IPS-NIHi7 (cell line): ENCODE measurements at regions not wholly inside any gene's neighbourhood (a gene's known extent, or its start where the extent isn't known, plus 50 kb on each side); places are given as distances from the start of the nearest gene placed in this dataset.
"Not testable (repeated sequence)": the region's sequence is repeated elsewhere in the genome, so short reads cannot be mapped to it uniquely, and the experiment has no call there.

ENCODE experiments used
- DNase-seq: peaks from one replicate; pipeline ENCODE4 v3.0.0; 2012; ENCODE audit warnings: mixed read lengths; ENCODE audit errors: extremely low spot score

DNA sequence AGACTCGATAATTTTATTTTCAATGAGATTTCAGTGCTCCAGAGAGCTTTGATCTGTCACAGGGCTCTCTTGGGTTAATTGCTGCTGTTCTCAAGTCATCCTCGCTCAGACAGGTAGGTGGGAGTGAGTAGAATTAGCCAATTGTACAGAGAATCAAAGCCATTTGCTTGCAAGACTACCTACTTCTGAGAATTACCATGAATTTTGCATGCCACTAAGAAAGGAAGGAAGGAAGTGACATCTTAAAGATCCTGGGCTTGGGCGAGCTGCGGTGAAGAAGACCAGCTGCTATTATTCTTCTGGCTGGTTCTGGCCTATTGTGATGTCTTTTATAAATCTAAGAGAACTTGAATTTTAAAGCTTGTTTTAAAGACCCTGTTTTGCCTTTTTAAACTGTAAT is 154.1 kb upstream of the LPP start:
- no peak for DNase-seq

DNA sequence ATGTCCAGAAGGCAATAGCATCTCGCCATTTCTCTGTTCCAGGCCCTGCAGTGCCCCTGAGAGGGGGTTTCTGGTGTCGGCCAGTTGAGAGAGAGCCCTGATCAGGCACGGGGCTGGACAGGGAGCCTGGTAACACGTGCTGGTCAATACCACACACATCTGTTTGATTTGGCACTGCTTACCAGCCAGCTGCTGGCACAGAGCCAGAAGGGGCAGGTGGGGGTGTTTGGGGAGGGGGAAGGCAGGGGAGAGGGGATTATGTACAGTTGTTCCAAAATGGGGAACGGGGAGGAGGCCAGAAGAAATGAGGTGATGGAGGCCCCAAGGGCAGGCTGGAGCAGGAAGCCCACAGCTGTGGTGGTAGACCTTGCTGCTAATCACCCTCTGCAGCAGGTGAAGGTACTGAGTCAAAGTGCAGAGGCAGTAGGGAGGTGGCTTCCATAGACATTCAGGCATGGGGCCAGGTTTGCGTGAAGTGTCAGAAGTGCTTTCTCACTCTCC is 153.5 kb upstream of the LPP start:
- DNase-seq, result no peak

DNA sequence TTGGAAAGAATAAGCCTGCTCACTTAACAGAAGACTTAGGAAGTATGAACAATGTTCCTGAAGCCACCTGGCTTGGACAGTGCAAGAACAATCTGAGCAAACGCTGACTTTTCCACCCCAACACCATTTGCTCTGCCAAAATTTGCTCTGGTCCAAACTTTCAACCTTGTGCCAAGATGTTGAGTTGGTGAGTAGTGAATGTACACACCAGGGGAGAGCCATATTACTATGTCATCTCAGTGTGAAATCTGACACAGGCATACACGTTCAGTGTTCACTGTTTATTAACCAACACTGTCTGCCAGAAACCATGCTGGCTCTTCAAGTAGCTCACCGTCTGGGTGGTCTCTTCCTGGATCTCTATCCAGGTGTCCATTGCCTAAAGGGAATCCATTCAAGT is 152.9 kb upstream of the LPP start:
- no peak for DNase-seq

GRCh38 chr3:188001926-188002325 is 152.0 kb upstream of the LPP start:
- DNase-seq, result no peak

DNA sequence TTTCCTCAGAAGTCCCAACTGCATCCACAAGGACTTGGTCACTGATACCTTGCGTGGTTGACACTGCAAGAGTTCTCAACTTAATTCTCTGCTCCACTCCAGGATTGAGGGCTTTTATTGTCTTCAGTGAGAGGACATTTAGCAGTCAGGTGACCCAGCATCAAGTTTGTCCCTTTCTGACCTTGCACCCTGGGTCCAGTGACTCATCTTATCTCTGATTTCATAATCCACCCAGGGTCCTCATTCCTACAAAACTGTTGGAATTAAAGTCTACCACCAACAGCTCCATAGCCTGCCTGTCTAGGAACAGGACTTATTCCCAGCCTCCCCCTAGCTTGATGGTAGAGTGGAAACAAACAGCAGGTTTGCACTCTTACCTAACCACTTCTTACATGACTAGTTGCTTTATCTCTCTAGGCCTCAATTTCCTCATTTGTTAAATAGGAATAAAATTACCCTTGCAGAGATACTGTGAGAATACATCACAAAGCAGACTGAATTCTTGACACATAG is 151.3 kb upstream of the LPP start:
- no peak for DNase-seq

GRCh38 chr3:188003188-188004171 is 150.5 kb upstream of the LPP start:
- DNase-seq, result peak; percentile 26

DNA sequence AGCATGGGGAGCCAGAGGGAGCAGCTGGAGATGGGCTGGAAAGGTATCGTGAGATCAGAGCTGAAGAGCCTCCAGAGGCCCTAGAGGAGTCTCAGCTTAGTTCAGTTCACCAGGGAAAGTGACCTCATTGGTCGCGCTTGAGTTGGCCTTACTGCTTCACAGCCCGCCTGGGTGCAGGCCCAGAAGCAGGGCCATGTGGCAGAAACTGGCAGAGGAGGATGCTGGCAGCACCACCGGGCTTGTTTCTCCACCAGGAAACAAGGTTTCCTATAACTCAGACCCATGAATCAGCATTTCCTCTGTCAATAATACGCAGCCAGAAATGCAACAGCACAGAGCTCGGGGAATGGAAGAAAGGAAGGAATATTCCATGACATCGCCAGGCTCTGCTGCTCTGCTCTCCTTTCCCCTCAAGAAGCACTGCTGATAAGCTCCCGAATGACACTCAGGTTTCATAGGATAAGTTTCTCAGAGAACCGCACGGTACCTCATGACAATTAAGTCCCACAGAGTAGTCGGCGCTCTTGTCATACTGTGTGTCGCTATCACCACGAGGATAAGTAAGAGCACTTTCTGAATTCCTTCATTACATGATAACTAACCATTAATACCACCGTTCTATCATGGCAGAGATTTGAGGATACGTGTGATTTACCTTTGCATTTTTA is 147.1 kb upstream of the LPP start:
- DNase-seq, result no peak

DNA sequence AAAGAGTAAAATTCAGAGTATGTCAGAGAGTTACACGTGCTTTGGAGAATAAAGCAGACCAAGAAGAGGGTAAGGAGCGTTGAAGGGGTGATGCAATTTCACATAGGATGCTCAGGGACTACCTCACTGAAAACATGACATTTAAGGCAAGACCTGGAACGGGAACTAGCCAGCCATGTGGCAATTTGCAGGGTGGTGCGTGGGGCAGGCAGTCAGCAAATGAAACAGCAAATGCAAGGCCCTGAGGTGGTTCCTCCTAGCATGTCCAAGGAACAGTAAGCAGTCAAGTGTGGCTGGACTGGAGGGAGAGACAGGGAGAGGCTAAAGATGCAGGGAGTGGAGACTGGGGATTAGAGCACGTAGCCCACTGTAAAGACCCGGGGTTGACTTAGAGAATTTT is 146.1 kb upstream of the LPP start:
- no peak for DNase-seq

GRCh38 chr3:188008582-188009213 is 145.3 kb upstream of the LPP start:
- no peak for DNase-seq

DNA sequence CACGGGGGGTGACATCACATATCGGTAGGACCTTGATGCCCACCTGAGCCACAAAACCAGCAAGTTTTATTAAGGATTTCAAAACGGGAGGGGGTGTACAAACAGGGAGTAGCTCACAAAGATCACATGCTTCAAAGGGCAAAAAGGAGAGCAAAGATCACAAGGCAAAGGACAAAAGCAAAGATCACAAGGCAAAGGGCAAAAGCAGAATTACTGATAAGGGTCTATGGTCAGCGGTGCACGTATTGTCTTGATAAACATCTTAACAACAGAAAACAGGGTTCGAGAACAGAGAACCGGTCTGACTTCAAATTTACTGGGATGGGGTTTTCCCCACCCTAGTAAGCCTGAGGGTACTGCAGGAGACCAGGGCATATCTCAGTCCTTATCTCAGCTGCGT is 143.5 kb upstream of the LPP start:
- DNase-seq, result no peak

DNA sequence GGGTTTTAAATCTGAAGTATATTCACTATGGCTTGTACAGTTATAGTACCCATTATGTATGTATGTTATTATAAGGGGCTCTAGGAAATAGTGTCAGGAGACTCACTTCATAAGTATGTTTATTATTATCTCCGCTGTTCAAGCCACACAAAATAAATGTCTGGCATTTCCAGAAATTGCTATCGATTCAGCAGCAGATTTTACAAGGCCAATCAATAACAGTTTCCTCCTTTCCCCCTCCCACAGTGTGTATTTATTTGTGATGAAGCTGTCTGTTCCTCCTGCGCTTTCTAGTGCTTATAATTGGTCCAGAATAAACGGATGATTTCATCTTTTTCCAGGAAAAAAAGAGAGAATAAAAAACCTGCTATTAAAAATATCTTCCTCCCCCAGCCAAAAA is 134.2 kb upstream of the LPP start:
- DNase-seq, result no peak

GRCh38 chr3:188021041-188021440 is 132.9 kb upstream of the LPP start:
- DNase-seq, result no peak

GRCh38 chr3:188021502-188022040 is 132.4 kb upstream of the LPP start:
- DNase-seq, result no peak

DNA sequence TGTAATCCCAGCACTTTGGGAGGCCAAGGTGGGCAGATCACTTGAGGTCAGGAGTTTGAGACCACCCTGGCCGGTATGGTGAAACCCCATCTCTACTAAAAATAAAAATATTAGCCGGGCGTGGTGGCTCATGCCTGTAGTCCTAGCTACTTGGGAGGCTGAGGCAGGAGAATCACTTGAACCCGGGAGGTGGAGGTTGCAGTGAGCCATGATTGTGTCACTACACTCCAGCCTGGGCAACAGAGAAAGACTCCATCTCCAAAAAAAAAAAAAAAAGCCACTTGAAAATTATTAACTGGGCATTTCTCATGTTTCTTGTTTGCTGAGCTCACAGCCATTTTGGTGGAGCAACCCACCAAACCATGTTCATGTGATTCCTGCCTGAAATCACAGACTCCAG is 131.1 kb upstream of the LPP start:
- not testable (repeated sequence) for DNase-seq

- DNase-seq, result no peak
These were observed 128.4 kb upstream of the LPP start for GRCh38 chr3:188025555-188025954.

DNA sequence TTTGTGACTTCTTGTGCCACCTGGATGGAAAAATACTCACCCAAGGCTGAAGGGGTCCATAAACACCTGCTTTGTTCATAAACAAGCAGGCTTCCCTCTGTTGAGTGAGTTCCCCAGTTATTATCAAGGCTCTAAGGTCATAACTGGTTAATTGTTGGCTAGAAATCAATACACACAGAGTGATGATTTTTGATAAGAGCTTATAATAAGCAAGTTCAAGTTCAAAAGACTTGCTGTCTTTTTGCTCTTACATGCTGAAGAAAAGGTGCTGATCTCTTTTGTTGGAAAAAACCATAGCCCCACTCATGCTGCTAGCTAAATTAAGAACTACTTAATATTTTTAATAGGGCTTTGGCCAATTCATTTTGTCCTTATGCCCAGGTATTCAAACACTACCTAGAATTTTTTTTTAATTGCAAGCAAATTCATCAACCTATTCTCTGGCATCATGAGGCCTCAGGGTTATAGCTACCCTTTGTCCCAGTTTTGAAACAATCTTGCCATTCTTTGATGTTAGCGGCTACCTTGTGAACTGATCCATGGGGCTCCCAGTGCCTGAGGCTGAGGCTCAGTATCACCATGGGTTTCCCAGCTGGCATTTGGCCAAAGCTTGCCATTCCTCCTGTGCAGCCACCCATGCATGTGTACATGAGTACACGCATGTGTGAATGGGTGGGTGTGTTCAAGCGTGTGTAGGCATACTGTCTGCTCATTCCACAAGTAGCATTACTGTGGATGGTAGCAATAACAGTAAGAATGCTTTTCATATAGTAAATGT is 127.6 kb upstream of the LPP start:
- DNase-seq, result no peak

DNA sequence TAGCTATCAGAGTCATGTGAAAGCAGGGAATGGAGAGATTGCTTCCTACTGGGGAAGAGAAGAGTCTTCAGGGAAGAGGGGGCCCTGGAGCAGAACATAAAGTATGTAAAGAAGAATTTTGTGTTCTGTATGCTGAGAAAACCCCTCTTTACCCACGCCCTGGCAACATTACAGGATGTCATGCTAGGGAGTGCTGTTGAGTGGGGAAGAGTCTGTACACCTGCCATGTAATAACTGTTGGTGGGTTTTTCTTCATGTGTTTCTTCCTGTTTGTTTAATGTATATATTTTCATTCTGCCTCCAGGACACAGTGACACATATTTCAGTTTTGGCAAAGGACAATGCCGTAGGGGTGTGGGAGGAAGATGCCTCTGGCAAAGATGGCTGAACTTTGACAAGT is 122.8 kb upstream of the LPP start:
- no peak for DNase-seq

GRCh38 chr3:188034989-188035388 is 119.0 kb upstream of the LPP start:
- no peak for DNase-seq

GRCh38 chr3:188036375-188037194 is 117.4 kb upstream of the LPP start:
- no peak for DNase-seq

DNA sequence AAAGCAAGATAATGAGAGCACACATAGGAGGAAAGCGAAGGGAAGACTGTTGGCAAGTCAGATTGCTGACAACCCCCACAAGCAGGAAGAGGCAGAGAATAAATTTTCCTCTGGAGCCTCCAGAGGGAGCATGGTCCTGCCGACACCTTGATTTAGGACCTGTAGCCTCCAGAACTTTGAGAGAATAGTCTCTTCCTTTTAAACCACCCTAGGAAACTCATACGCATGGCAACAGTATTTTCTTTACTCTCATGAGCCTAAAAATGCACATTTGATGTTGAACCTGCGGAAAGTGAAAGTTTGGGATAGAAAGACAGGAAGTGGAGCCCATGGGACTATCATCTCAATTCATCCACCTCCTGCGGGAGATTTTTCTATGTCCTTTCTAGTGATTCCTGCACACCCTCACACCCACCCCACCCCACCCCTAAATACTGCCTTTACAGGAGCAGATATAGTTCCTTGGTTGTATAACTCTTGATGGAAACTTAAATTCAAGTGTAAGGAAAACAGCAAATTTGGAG is 116.7 kb upstream of the LPP start:
- no peak for DNase-seq
